GM12873 (cell line): ENCODE measurements at regions not wholly inside any gene's neighbourhood (a gene's known extent, or its start where the extent isn't known, plus 50 kb on each side); places are given as distances from the start of the nearest gene placed in this dataset.

Source experiments
- TF ChIP-seq, protein P1 (sequence below): IDR thresholded peaks from 2 replicates; pipeline ENCODE4 v1.5.1; 2012; ENCODE audit warnings: low read depth, mild to moderate bottlenecking, moderate library complexity, low read length, control low read depth; ENCODE audit not compliant: insufficient read depth; ENCODE audit errors: missing control alignments

DNA sequence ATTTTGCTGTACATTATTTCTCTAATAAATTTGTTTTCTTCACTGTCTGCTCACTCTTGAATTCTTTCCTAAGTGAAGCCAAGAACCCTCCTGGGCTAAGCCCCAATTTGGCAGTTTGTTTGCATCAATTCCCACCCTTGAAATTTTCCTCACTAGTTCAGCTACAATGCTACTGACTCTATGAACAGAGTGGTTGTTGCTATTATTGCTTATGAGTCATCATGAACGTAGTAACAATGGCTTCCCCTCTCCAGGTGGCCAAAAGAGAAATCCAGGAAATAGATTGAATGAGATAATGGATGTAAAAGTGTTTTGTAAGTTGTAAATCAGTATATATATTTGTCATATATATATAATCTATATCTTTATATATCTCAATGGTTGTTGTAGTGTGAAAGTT lies 193.0 kb downstream of the URB2 start:
- TF ChIP-seq, protein P1, sequence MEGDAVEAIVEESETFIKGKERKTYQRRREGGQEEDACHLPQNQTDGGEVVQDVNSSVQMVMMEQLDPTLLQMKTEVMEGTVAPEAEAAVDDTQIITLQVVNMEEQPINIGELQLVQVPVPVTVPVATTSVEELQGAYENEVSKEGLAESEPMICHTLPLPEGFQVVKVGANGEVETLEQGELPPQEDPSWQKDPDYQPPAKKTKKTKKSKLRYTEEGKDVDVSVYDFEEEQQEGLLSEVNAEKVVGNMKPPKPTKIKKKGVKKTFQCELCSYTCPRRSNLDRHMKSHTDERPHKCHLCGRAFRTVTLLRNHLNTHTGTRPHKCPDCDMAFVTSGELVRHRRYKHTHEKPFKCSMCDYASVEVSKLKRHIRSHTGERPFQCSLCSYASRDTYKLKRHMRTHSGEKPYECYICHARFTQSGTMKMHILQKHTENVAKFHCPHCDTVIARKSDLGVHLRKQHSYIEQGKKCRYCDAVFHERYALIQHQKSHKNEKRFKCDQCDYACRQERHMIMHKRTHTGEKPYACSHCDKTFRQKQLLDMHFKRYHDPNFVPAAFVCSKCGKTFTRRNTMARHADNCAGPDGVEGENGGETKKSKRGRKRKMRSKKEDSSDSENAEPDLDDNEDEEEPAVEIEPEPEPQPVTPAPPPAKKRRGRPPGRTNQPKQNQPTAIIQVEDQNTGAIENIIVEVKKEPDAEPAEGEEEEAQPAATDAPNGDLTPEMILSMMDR: no peak

DNA sequence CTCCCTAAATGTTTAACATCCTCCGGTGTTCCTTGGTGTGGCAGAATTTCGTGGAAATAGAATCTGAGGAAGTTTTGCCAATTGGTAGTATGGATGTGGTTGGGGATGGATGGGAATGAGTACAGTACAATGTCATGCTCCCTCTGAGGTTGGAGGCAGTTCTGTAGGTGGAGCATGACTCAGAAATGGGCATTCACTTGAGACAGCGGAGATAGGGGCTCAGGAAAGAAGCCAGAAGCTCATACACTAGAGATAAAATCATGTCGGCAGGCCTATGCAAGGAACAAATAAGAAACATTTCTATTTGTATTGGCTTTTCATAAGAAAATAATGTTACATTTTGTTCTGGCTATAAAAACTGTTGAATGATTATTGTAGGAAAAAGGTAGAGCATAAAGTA lies 196.0 kb downstream of the URB2 start:
- TF ChIP-seq, protein P1: no peak

DNA sequence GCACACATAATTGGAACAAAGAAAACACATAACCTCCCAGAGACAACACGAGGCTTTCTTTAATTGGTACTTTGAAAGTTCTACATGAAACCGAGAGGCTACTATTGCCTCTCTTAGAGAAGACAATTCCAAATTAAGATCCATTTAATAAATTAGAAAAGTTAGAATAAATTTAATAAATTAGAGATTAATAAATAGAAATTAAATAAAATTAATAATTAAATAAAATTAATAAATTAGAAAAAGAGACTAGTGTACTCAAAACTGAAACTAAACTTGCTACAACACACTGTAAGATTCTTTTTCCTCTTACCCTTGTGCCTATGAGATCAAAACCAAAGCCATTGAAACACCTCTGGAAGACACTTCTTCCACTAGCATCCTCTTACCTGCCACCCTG lies 199.0 kb downstream of the URB2 start:
- TF ChIP-seq, protein P1: no peak

DNA sequence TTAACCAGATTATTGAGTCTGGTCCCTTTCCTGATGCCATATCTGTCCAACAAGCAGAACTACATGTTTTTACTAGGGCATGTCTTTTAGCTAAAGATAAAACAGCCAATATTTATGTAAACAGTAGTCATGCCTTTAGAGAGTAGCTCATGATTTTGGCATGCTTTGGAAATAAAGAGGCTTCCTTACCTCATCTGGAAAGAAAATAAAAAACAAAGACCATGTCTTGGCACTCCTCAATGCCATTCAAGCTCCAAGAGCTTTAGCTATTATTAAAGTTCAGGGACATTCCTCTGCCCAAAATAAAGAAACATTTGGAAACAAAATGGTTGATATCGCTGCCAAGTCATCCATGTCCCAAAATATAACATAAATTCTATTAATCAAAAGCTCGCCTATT lies 202.4 kb downstream of the URB2 start:
- TF ChIP-seq, protein P1: no peak

DNA sequence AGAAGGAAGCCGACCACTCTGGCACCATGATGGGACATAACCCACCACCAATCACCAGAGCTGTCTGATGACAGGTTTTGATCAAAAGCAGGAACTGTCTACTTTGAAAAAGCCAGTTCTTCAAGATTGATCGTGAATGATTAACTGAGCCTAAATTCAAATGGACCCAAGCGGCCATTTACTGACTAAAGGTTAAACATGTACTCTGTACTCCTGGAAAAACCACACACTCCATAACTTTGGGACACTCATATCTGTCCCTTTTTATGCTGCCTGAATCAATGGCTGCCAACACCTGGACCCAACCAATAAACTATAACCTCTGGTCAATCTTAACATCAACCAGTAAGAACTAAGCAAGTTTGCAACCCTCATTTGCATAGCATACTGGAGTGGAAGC lies 206.6 kb downstream of the URB2 start:
- TF ChIP-seq, protein P1: no peak

DNA sequence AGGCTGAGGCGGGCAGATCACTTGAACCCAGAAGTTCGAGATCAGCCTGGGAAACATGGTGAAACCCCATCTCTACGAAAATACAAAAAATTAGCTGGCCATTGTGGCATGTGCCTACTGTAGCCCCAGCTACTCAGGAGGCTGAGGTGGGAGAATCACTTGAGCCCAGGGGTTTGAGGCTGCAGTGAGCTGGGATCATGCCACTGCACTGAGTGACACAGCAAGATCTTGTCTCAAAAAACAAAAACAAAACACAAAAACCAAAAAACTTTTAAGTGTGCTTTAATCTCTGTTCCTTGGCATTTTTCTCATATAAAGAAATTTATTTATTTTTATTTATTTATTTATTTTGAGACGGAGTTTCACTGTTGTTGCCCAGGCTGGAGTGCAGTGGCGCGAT lies 208.2 kb downstream of the URB2 start:
- TF ChIP-seq, protein P1: no peak

DNA sequence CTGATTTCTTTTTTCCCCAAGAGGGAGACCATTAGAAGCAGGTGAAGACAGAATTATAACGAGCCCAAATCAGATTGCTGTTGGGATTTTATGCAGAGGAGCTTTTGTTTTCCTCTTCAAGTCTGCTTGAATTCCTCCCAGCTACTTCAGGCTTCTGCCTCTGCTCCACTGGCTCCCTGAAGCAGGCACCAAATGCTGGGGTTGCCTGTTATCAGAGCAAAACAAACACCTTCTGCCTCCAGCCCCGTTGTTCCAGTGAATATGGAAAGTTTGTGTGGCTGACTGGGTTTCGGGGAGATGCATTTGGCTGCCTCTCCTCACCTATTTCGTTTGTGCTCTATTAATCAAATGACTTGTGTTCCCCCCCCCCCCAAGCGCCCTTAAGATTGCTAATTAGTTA lies 209.2 kb downstream of the URB2 start:
- TF ChIP-seq, protein P1: no peak
